ENCODE measurements at regions not wholly inside any gene's neighbourhood (a gene's known extent, or its start where the extent isn't known, plus 50 kb on each side); places are given as distances from the start of the nearest gene placed in this dataset.

DNA sequence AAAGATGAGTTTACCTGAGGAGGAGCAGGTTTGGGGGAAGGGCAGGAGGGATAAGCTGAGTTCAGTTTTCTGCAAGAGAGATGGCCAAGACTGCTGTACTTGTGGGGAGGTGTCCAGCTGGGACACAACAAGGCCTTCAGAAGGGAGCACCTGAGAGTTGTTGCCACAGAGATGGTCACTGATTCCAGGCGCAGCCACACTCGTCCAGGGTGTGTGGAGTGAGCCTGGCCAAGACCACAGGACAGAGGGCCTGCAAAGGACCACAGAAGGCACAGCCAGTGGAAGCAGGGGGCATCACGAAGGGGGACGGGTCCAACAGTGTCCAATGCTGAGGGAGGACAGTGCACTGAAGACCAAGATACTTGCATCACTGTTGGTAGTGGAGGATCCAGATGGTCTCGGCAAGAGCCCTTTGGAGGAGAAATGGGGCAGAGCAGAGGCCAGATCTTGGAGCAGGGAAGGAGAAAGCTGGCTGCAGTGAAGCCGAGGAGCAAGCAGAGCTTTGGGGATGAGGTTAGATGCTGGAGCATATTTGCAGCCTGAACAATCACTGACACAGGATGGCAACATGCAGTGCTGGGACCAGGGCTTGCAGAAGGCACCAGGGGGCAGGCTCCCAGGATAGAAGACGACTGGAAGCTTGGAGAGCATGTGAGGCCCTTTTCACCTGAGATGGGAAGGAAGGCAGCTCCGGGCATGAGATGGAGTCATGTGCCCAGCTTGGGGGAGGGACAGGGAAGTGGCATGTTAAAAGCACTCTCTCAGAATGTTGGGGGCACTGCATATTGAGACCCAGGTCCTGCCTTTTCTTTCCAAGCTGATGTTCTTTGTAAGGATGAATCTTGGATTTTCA lies 214.0 kb downstream of the CYP26B1 start (continued):
- TF ChIP-seq, protein P1, sequence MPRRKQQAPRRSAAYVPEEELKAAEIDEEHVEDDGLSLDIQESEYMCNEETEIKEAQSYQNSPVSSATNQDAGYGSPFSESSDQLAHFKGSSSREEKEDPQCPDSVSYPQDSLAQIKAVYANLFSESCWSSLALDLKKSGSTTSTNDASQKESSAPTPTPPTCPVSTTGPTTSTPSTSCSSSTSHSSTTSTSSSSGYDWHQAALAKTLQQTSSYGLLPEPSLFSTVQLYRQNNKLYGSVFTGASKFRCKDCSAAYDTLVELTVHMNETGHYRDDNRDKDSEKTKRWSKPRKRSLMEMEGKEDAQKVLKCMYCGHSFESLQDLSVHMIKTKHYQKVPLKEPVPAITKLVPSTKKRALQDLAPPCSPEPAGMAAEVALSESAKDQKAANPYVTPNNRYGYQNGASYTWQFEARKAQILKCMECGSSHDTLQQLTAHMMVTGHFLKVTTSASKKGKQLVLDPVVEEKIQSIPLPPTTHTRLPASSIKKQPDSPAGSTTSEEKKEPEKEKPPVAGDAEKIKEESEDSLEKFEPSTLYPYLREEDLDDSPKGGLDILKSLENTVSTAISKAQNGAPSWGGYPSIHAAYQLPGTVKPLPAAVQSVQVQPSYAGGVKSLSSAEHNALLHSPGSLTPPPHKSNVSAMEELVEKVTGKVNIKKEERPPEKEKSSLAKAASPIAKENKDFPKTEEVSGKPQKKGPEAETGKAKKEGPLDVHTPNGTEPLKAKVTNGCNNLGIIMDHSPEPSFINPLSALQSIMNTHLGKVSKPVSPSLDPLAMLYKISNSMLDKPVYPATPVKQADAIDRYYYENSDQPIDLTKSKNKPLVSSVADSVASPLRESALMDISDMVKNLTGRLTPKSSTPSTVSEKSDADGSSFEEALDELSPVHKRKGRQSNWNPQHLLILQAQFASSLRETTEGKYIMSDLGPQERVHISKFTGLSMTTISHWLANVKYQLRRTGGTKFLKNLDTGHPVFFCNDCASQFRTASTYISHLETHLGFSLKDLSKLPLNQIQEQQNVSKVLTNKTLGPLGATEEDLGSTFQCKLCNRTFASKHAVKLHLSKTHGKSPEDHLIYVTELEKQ (CRISPR knock-in tag; IDR thresholded peaks at IDR 0.05): no peak
- TF ChIP-seq SIRT6 (IDR thresholded peaks at IDR 0.05; ENCODE audit: low read depth, low read length) (no peak), IFI16 (CRISPR knock-in tag; IDR thresholded peaks at IDR 0.05) (no peak), KLF10 (CRISPR knock-in tag; IDR thresholded peaks at IDR 0.05) (no peak), POU5F1 (IDR thresholded peaks at IDR 0.05; ENCODE audit: borderline replicate concordance, low read depth, low read length, partially characterized antibody) (no peak), MXI1 (IDR thresholded peaks at IDR 0.05; ENCODE audit: low read depth, low read length) (no peak), E2F3 (CRISPR knock-in tag; IDR thresholded peaks at IDR 0.05) (0 out of 2 replicates have a peak, but pooled peaks have one; percentile 34), ZNF644 (tag; IDR thresholded peaks at IDR 0.05; ENCODE audit: low read depth) (0 out of 2 replicates have a peak, but pooled peaks have one; percentile 31), HMG20A (CRISPR knock-in tag; conservative IDR thresholded peaks at IDR 0.05) (no peak), ZNF232 (CRISPR knock-in tag; IDR thresholded peaks at IDR 0.05) (no peak), TFAM (CRISPR knock-in tag; conservative IDR thresholded peaks at IDR 0.05) (no peak)
- TF ChIP-seq, protein P2, sequence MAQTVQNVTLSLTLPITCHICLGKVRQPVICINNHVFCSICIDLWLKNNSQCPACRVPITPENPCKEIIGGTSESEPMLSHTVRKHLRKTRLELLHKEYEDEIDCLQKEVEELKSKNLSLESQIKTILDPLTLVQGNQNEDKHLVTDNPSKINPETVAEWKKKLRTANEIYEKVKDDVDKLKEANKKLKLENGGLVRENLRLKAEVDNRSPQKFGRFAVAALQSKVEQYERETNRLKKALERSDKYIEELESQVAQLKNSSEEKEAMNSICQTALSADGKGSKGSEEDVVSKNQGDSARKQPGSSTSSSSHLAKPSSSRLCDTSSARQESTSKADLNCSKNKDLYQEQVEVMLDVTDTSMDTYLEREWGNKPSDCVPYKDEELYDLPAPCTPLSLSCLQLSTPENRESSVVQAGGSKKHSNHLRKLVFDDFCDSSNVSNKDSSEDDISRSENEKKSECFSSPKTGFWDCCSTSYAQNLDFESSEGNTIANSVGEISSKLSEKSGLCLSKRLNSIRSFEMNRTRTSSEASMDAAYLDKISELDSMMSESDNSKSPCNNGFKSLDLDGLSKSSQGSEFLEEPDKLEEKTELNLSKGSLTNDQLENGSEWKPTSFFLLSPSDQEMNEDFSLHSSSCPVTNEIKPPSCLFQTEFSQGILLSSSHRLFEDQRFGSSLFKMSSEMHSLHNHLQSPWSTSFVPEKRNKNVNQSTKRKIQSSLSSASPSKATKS (CRISPR knock-in tag; IDR thresholded peaks at IDR 0.05): no peak
- TF ChIP-seq, protein P3, sequence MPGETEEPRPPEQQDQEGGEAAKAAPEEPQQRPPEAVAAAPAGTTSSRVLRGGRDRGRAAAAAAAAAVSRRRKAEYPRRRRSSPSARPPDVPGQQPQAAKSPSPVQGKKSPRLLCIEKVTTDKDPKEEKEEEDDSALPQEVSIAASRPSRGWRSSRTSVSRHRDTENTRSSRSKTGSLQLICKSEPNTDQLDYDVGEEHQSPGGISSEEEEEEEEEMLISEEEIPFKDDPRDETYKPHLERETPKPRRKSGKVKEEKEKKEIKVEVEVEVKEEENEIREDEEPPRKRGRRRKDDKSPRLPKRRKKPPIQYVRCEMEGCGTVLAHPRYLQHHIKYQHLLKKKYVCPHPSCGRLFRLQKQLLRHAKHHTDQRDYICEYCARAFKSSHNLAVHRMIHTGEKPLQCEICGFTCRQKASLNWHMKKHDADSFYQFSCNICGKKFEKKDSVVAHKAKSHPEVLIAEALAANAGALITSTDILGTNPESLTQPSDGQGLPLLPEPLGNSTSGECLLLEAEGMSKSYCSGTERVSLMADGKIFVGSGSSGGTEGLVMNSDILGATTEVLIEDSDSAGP (CRISPR knock-in tag; IDR thresholded peaks at IDR 0.05): no peak
- TF ChIP-seq, protein P4, sequence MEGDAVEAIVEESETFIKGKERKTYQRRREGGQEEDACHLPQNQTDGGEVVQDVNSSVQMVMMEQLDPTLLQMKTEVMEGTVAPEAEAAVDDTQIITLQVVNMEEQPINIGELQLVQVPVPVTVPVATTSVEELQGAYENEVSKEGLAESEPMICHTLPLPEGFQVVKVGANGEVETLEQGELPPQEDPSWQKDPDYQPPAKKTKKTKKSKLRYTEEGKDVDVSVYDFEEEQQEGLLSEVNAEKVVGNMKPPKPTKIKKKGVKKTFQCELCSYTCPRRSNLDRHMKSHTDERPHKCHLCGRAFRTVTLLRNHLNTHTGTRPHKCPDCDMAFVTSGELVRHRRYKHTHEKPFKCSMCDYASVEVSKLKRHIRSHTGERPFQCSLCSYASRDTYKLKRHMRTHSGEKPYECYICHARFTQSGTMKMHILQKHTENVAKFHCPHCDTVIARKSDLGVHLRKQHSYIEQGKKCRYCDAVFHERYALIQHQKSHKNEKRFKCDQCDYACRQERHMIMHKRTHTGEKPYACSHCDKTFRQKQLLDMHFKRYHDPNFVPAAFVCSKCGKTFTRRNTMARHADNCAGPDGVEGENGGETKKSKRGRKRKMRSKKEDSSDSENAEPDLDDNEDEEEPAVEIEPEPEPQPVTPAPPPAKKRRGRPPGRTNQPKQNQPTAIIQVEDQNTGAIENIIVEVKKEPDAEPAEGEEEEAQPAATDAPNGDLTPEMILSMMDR (IDR thresholded peaks at IDR 0.05 in 2 of 3, conservative IDR thresholded peaks at IDR 0.05 in 1 of 3; ENCODE audit: insufficient read depth in 2 of 3, low read depth in 1 of 3, low read length in 3 of 3): peak; percentile 27 to 35 (median 31); a peak in 4 of 6 replicates
- TF ChIP-seq, protein P5, sequence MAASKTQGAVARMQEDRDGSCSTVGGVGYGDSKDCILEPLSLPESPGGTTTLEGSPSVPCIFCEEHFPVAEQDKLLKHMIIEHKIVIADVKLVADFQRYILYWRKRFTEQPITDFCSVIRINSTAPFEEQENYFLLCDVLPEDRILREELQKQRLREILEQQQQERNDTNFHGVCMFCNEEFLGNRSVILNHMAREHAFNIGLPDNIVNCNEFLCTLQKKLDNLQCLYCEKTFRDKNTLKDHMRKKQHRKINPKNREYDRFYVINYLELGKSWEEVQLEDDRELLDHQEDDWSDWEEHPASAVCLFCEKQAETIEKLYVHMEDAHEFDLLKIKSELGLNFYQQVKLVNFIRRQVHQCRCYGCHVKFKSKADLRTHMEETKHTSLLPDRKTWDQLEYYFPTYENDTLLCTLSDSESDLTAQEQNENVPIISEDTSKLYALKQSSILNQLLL (CRISPR knock-in tag; IDR thresholded peaks at IDR 0.05; ENCODE audit: borderline replicate concordance): no peak

All from K562 (cell line).